Activated CD4-positive, alpha-beta T cell treated with anti-CD3 and anti-CD28 coated beads, Interleukin-10, Interleukin-2, amounts not matched to agents 100 ng/mL and 50 ng/mL, durations not matched to agents 16 hours and 8 hours (primary cell): ENCODE measurements at regions not wholly inside any gene's neighbourhood (a gene's known extent, or its start where the extent isn't known, plus 50 kb on each side); places are given as distances from the start of the nearest gene placed in this dataset.

Source experiments
- DNase-seq: peaks from one replicate; pipeline ENCODE4 v3.0.0-alpha.2; 2020

GRCh38 chr10:125334545-125334944 is 174.2 kb upstream of the CTBP2 start:
- DNase-seq: no peak

GRCh38 chr10:125333769-125334168 is 173.4 kb upstream of the CTBP2 start:
- no peak for DNase-seq

- DNase-seq: no peak
These were observed 172.8 kb upstream of the CTBP2 start for GRCh38 chr10:125333209-125333591.

- DNase-seq: no peak
These were observed 172.3 kb upstream of the CTBP2 start for GRCh38 chr10:125332548-125333208.

- no peak for DNase-seq
These were observed 170.7 kb upstream of the CTBP2 start for GRCh38 chr10:125331056-125331455.

GRCh38 chr10:125329056-125329455 is 168.7 kb upstream of the CTBP2 start:
- no peak for DNase-seq

- no peak for DNase-seq
These were observed 165.0 kb upstream of the CTBP2 start for GRCh38 chr10:125325326-125325725.

- no peak for DNase-seq
These were observed 156.1 kb upstream of the CTBP2 start for GRCh38 chr10:125316436-125316835.

GRCh38 chr10:125300937-125301336 is 140.6 kb upstream of the CTBP2 start:
- no peak for DNase-seq

- DNase-seq: no peak
These were observed 139.1 kb upstream of the CTBP2 start for GRCh38 chr10:125299461-125299860.

GRCh38 chr10:125296598-125296997 is 136.2 kb upstream of the CTBP2 start:
- DNase-seq: no peak

- DNase-seq: no peak
These were observed 133.7 kb upstream of the CTBP2 start for GRCh38 chr10:125294109-125294508.

GRCh38 chr10:125291836-125292235 is 131.5 kb upstream of the CTBP2 start:
- no peak for DNase-seq

GRCh38 chr10:125289461-125289860 is 129.1 kb upstream of the CTBP2 start:
- DNase-seq: no peak

- DNase-seq: no peak
These were observed 124.7 kb upstream of the CTBP2 start for GRCh38 chr10:125284875-125285597.

GRCh38 chr10:125283836-125284614 is 123.7 kb upstream of the CTBP2 start:
- no peak for DNase-seq

GRCh38 chr10:125283191-125283835 is 123.0 kb upstream of the CTBP2 start:
- no peak for DNase-seq

- no peak for DNase-seq
These were observed 120.7 kb upstream of the CTBP2 start for GRCh38 chr10:125281091-125281490.

- DNase-seq: no peak
These were observed 115.8 kb upstream of the CTBP2 start for GRCh38 chr10:125276133-125276532.

GRCh38 chr10:125274961-125275360 is 114.6 kb upstream of the CTBP2 start:
- no peak for DNase-seq

GRCh38 chr10:125273023-125273422 is 112.7 kb upstream of the CTBP2 start:
- DNase-seq: no peak

- no peak for DNase-seq
These were observed 109.4 kb upstream of the CTBP2 start for GRCh38 chr10:125269716-125270115.

- no peak for DNase-seq
These were observed 106.6 kb upstream of the CTBP2 start for GRCh38 chr10:125266966-125267365.
